PC-9 (cell line): ENCODE measurements at regions not wholly inside any gene's neighbourhood (a gene's known extent, or its start where the extent isn't known, plus 50 kb on each side); places are given as distances from the start of the nearest gene placed in this dataset.

ENCODE experiments used
- CTCF ChIP-seq: fragments of 200-600 bp; sonication (generic); conservative IDR thresholded peaks from 2 replicates; pipeline ENCODE4 v1.6.1; 2017; ENCODE audit warnings: mixed run types, antibody characterized with exemption, mild to moderate bottlenecking, moderate library complexity
- EZH2 ChIP-seq: fragments of 200-600 bp; sonication (generic); IDR thresholded peaks from 2 replicates; pipeline ENCODE4 v1.8.0; 2017; ENCODE audit warnings: antibody characterized with exemption, low read depth

GRCh38 chr21:27555996-27556395 lies 589.1 kb upstream of the ADAMTS5 start:
- TF ChIP-seq CTCF (no peak), EZH2 (no peak)
